Loucy (cell line): ENCODE measurements at regions not wholly inside any gene's neighbourhood (a gene's known extent, or its start where the extent isn't known, plus 50 kb on each side); places are given as distances from the start of the nearest gene placed in this dataset.

Source experiments
- H2AFZ ChIP-seq: fragments of 200-600 bp; sonication (generic); 2 replicates; pipeline ENCODE4 v1.6.0; 2016; ENCODE audit warnings: antibody characterized with exemption, mild to moderate bottlenecking, low read length, moderate library complexity
- H3F3A ChIP-seq: fragments of 200-600 bp; 2 replicates; pipeline ENCODE4 v1.6.0; 2016; ENCODE audit warnings: antibody characterized with exemption, low read depth, mild to moderate bottlenecking
- H3K27me3 ChIP-seq: fragments of 200-600 bp; sonication (generic); 2 replicates; pipeline ENCODE4 v1.6.1; 2014; ENCODE audit warnings: low read length, mild to moderate bottlenecking; ENCODE audit not compliant: insufficient read depth, poor library complexity, severe bottlenecking
- H3K36me3 ChIP-seq: fragments of 200-600 bp; sonication (generic); 2 replicates; pipeline ENCODE4 v1.6.1; 2016; ENCODE audit warnings: low read length; ENCODE audit not compliant: insufficient read depth
- H3K4me1 ChIP-seq: fragments of 200-600 bp; sonication (generic); 2 replicates; pipeline ENCODE4 v1.5.1; 2014; ENCODE audit warnings: low read length, mild to moderate bottlenecking; ENCODE audit not compliant: insufficient read depth, poor library complexity, severe bottlenecking
- H3K4me2 ChIP-seq: fragments of 200-600 bp; sonication (generic); 2 replicates; pipeline ENCODE4 v1.6.0; 2014; ENCODE audit warnings: antibody characterized with exemption, low read length, low read depth, mild to moderate bottlenecking; ENCODE audit not compliant: poor library complexity, severe bottlenecking
- H3K4me3 ChIP-seq: fragments of 200-600 bp; sonication (generic); 2 replicates; pipeline ENCODE4 v1.5.1; 2014; ENCODE audit warnings: low read length, mild to moderate bottlenecking, mixed read lengths; ENCODE audit not compliant: poor library complexity, severe bottlenecking
- H3K79me2 ChIP-seq: fragments of 200-600 bp; sonication (generic); 2 replicates; pipeline ENCODE4 v1.6.1; 2014; ENCODE audit warnings: low read length; ENCODE audit not compliant: insufficient read depth
- H3K9ac ChIP-seq: fragments of 200-600 bp; sonication (generic); 2 replicates; pipeline ENCODE4 v1.6.0; 2014; ENCODE audit warnings: mild to moderate bottlenecking, low read depth, low read length, moderate library complexity; ENCODE audit not compliant: poor library complexity, severe bottlenecking
- H3K9me2 ChIP-seq: fragments of 200-600 bp; sonication (generic); replicated peaks from 2 replicates; pipeline ENCODE4 v1.6.1; 2016; ENCODE audit warnings: low read depth, low read length, mixed read lengths
- H3K9me3 ChIP-seq: fragments of 200-600 bp; sonication (generic); 2 replicates; pipeline ENCODE4 v1.6.1; 2014; ENCODE audit warnings: mild to moderate bottlenecking, antibody characterized with exemption, low read length, low read depth; ENCODE audit not compliant: insufficient read depth
- H4K20me1 ChIP-seq: fragments of 200-600 bp; sonication (generic); 2 replicates; pipeline ENCODE4 v1.6.0; 2014; ENCODE audit warnings: antibody characterized with exemption, low read length, mild to moderate bottlenecking; ENCODE audit not compliant: insufficient read depth, poor library complexity, severe bottlenecking
- EZH2phosphoT487 ChIP-seq: fragments of 200-600 bp; IDR thresholded peaks from 2 replicates; pipeline ENCODE4 v1.6.1; 2018; ENCODE audit warnings: antibody characterized with exemption, mild to moderate bottlenecking, moderate library complexity, borderline replicate concordance
- TF ChIP-seq, protein P1 (sequence below): fragments of 200-600 bp; sonication (generic); conservative IDR thresholded peaks from 2 replicates; pipeline ENCODE4 v1.5.1; 2014; ENCODE audit warnings: mild to moderate bottlenecking, antibody characterized with exemption, low read length

DNA sequence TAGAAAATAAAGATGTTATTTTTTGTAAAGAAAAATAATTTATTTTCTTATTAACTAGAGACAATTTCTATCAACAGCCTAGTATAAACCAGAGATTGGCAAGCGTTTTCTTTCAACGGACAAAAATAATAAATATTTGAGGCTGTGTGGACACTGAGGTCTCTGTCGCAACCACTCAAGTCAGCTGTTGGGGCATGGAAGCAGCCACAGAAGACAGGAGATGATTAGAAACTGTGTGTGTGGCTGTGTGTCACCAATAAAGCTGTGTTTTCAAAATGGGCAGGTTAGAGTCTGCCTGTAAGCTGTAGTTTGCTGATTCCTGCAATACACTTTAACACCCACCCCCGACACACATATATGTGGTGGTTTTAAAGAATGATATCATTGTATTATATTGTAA, 200.6 kb upstream of the HMCN1 start:
- Histone ChIP-seq H2AFZ (no peak overlapping the region), H3K4me2 (no peak overlapping the region), H4K20me1 (no peaks in the 10 kb centered on the region), H3K9ac (no peak overlapping the region), H3F3A (no peaks in the 10 kb centered on the region), H3K27me3 (no peaks in the 10 kb centered on the region), H3K36me3 (no peaks in the 10 kb centered on the region), H3K9me3 (no peaks in the 10 kb centered on the region), H3K4me1 (peaks cover 11% of the 10 kb centered on the region), H3K79me2 (no peaks in the 10 kb centered on the region), H3K4me3 (no peak overlapping the region), H3K9me2 (no peaks in the 10 kb centered on the region)
- TF ChIP-seq, protein P1, sequence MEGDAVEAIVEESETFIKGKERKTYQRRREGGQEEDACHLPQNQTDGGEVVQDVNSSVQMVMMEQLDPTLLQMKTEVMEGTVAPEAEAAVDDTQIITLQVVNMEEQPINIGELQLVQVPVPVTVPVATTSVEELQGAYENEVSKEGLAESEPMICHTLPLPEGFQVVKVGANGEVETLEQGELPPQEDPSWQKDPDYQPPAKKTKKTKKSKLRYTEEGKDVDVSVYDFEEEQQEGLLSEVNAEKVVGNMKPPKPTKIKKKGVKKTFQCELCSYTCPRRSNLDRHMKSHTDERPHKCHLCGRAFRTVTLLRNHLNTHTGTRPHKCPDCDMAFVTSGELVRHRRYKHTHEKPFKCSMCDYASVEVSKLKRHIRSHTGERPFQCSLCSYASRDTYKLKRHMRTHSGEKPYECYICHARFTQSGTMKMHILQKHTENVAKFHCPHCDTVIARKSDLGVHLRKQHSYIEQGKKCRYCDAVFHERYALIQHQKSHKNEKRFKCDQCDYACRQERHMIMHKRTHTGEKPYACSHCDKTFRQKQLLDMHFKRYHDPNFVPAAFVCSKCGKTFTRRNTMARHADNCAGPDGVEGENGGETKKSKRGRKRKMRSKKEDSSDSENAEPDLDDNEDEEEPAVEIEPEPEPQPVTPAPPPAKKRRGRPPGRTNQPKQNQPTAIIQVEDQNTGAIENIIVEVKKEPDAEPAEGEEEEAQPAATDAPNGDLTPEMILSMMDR, result no peak
- no peak for TF ChIP-seq EZH2phosphoT487

DNA sequence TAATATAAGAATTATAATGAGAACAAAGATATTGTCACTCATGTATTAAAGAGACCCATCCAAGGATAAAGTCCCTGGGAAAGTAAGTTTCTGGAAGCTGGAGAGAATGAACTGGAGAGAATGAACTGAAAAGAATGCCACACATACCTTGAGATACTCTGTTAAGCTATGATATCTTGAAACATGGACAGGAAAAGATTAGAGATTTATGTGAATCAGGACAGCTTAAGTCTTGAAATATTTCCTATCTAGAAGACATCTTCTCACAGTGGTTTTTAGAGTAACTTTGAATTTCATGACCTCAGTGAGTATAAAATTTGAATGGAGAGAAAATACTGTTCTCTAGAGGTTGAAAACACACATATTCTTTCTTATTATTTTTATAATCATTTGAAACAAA, 201.3 kb upstream of the HMCN1 start:
- TF ChIP-seq, protein P1, result no peak
- no peak for TF ChIP-seq EZH2phosphoT487
- Histone ChIP-seq H3K9ac (no peak overlapping the region), H3K27me3 (no peaks in the 10 kb centered on the region), H3K9me2 (no peaks in the 10 kb centered on the region), H3K4me2 (no peak overlapping the region), H3K4me3 (no peak overlapping the region), H4K20me1 (no peaks in the 10 kb centered on the region), H3K4me1 (peaks cover 11% of the 10 kb centered on the region), H3K36me3 (no peaks in the 10 kb centered on the region), H3F3A (no peaks in the 10 kb centered on the region), H3K79me2 (no peaks in the 10 kb centered on the region), H3K9me3 (no peaks in the 10 kb centered on the region), H2AFZ (no peak overlapping the region)

DNA sequence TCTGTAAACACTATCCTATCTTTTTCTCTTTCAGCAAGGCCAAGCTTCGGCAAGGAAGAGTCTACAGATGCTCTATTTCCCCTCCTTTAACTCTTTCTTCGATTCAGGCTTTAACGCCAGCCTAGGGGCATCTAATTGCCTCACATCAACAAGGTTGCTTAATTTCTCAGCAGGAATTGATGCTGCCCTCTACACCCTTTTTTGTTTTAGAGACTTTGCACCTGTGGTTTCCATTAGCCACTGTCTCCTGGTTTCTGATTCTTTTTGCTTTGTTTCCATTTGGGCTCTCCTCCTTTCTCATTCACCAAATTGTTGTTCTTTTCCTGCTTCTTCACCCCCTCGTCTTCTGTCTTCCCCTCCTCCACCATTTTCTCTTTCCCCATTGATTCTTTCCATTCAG, 202.4 kb upstream of the HMCN1 start:
- Histone ChIP-seq H3K9me2 (no peaks in the 10 kb centered on the region), H3K4me3 (no peak overlapping the region), H2AFZ (no peak overlapping the region), H3K36me3 (no peaks in the 10 kb centered on the region), H4K20me1 (no peaks in the 10 kb centered on the region), H3K4me2 (no peak overlapping the region), H3K9me3 (no peaks in the 10 kb centered on the region), H3K9ac (no peak overlapping the region), H3K27me3 (no peaks in the 10 kb centered on the region), H3K79me2 (no peaks in the 10 kb centered on the region), H3K4me1 (peaks cover 11% of the 10 kb centered on the region), H3F3A (no peaks in the 10 kb centered on the region)
- TF ChIP-seq, protein P1, result no peak
- TF ChIP-seq EZH2phosphoT487, result no peak
